ENCODE measurements at regions not wholly inside any gene's neighbourhood (a gene's known extent, or its start where the extent isn't known, plus 50 kb on each side); places are given as distances from the start of the nearest gene placed in this dataset.

DNA sequence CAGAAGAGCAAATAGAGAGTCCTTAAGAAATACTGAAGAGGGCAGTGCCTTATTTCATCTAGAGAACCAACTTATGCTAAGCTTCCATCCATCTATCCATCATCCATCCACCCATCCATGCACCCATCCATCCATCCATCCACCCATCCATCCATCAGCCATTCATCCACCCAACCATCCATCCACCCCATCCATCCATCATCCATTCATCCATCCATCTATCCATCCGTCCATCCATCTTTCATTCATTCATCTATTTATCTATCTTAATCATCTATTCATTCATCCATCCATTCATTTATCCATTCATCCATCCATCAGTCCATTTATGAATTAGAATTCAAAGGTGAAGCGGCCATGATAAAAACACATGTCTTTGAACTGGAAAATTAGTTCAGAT, 171.5 kb upstream of the FMN2 start:
- TF ChIP-seq EGR1 (IDR thresholded peaks at IDR 0.05; ENCODE audit: borderline replicate concordance, low read depth, low read length) = no peak
- TF ChIP-seq SIN3A (conservative IDR thresholded peaks at IDR 0.05 in 1 of 2, IDR thresholded peaks at IDR 0.05 in 1 of 2; ENCODE audit: low read depth in 1 of 2, low read length in 2 of 2) = no peak
- TF ChIP-seq, protein P1, sequence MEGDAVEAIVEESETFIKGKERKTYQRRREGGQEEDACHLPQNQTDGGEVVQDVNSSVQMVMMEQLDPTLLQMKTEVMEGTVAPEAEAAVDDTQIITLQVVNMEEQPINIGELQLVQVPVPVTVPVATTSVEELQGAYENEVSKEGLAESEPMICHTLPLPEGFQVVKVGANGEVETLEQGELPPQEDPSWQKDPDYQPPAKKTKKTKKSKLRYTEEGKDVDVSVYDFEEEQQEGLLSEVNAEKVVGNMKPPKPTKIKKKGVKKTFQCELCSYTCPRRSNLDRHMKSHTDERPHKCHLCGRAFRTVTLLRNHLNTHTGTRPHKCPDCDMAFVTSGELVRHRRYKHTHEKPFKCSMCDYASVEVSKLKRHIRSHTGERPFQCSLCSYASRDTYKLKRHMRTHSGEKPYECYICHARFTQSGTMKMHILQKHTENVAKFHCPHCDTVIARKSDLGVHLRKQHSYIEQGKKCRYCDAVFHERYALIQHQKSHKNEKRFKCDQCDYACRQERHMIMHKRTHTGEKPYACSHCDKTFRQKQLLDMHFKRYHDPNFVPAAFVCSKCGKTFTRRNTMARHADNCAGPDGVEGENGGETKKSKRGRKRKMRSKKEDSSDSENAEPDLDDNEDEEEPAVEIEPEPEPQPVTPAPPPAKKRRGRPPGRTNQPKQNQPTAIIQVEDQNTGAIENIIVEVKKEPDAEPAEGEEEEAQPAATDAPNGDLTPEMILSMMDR (IDR thresholded peaks at IDR 0.05; ENCODE audit: control extremely low read depth in 1 of 3, insufficient read depth in 1 of 3, low read depth in 1 of 3, low read length in 3 of 3) = no peak
- TF ChIP-seq, protein P2, sequence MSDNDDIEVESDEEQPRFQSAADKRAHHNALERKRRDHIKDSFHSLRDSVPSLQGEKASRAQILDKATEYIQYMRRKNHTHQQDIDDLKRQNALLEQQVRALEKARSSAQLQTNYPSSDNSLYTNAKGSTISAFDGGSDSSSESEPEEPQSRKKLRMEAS (IDR thresholded peaks at IDR 0.05) = no peak
- TF ChIP-seq RFX5 (IDR thresholded peaks at IDR 0.05; ENCODE audit: borderline replicate concordance, low read depth, low read length) = no peak
- TF ChIP-seq TAF1 (IDR thresholded peaks at IDR 0.05; ENCODE audit: low read depth, low read length) = no peak
- no peak for TF ChIP-seq SP1 (IDR thresholded peaks at IDR 0.05; ENCODE audit: low read depth, low read length)
- TF ChIP-seq CBX8 (IDR thresholded peaks at IDR 0.05; ENCODE audit: borderline replicate concordance, low read depth, low read length) = no peak

Data from H1 (cell line).